ENCODE measurements at regions not wholly inside any gene's neighbourhood (a gene's known extent, or its start where the extent isn't known, plus 50 kb on each side); places are given as distances from the start of the nearest gene placed in this dataset.

DNA sequence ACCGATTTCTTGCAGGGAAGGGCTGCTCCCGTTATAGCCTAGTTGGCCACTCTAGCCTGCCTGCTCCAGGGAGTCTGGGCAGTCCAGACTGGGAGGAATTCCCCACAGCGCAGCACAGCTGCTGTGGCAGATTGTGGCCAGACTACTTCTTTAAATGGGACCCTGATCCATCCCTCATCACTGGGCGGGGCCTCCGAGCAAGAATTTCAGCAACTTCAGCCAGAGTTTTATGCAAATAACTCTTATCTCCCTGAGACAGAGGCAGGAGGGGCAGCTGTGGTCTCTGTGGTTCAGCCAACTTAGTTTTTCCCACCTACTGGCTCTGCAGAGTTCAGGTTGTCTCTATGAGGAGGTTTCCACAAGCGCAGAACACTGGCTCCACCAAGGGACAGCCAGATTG, 1583.2 kb downstream of the SUCLG1 start:
- TF ChIP-seq, protein P1, sequence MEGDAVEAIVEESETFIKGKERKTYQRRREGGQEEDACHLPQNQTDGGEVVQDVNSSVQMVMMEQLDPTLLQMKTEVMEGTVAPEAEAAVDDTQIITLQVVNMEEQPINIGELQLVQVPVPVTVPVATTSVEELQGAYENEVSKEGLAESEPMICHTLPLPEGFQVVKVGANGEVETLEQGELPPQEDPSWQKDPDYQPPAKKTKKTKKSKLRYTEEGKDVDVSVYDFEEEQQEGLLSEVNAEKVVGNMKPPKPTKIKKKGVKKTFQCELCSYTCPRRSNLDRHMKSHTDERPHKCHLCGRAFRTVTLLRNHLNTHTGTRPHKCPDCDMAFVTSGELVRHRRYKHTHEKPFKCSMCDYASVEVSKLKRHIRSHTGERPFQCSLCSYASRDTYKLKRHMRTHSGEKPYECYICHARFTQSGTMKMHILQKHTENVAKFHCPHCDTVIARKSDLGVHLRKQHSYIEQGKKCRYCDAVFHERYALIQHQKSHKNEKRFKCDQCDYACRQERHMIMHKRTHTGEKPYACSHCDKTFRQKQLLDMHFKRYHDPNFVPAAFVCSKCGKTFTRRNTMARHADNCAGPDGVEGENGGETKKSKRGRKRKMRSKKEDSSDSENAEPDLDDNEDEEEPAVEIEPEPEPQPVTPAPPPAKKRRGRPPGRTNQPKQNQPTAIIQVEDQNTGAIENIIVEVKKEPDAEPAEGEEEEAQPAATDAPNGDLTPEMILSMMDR (IDR thresholded peaks at IDR 0.05), result no peak
- TF ChIP-seq POLR2AphosphoS5 (IDR thresholded peaks at IDR 0.05) (no peak), POLR2A (IDR thresholded peaks at IDR 0.05) (no peak)

All from breast epithelium (tissue), 3 donors.